ENCODE measurements at regions not wholly inside any gene's neighbourhood (a gene's known extent, or its start where the extent isn't known, plus 50 kb on each side); places are given as distances from the start of the nearest gene placed in this dataset.

DNA sequence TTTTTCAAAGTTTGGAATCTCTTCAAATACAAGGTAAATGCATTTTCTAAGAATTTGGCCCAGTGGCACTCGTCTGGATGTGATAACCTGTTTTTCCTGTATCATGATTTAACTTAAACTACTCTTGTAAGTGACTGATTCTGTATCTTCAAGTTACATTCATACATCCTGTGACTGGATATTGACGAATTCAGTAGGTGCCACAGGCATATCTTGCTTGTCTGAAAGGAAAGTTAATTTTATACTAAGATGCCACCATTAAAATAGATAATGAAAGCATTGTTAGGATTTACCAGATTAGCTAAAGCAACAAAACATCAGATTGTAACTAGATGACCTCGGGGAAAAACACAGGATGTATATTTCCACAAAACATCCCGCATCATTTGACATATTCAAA is 175.3 kb upstream of the ZNF608 start:
- ChIA-PET POLR2A (no interaction called here), CTCF (no interaction called here)
- no peak for FAIRE-seq
- H3K4me2 ChIP-seq, result no peak overlapping the region
- no peak overlapping the region for H3K27ac ChIP-seq
- no peak for ATAC-seq
- no peaks in the 10 kb centered on the region for H3K9me3 ChIP-seq
- WGBS (ENCODE audit: missing lambda C conversion rate), result 51% methylated on average over 4 of the region's 4 CpGs
- H3K4me3 ChIP-seq, result no peak overlapping the region
- no peak for TF ChIP-seq KDM1A (IDR thresholded peaks at IDR 0.05; ENCODE audit: low read depth)
- TF ChIP-seq FOSB (CRISPR knock-in tag; IDR thresholded peaks at IDR 0.05), result no peak
- no peak for TF ChIP-seq TFCP2L1 (CRISPR knock-in tag; IDR thresholded peaks at IDR 0.05)
- TF ChIP-seq FOSL2 (IDR thresholded peaks at IDR 0.05), result no peak
- TF ChIP-seq FOSL2 (CRISPR knock-in tag; IDR thresholded peaks at IDR 0.05), result no peak
- no peak for TF ChIP-seq ZSCAN20 (CRISPR knock-in tag; IDR thresholded peaks at IDR 0.05)
- TF ChIP-seq ESRRA (IDR thresholded peaks at IDR 0.05; ENCODE audit: borderline replicate concordance, low read length), result no peak
- no peak for TF ChIP-seq ZFP36 (IDR thresholded peaks at IDR 0.05; ENCODE audit: borderline replicate concordance, partially characterized antibody)
- TF ChIP-seq HOXB13 (CRISPR knock-in tag; IDR thresholded peaks at IDR 0.05; ENCODE audit: low read depth), result no peak
- TF ChIP-seq, protein P1, sequence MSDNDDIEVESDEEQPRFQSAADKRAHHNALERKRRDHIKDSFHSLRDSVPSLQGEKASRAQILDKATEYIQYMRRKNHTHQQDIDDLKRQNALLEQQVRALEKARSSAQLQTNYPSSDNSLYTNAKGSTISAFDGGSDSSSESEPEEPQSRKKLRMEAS (IDR thresholded peaks at IDR 0.05), result no peak
- TF ChIP-seq CBX2 (IDR thresholded peaks at IDR 0.05; ENCODE audit: borderline replicate concordance, low read depth), result no peak
- TF ChIP-seq HEYL (CRISPR knock-in tag; IDR thresholded peaks at IDR 0.05), result no peak
- no peak for TF ChIP-seq PHF8 (IDR thresholded peaks at IDR 0.05; ENCODE audit: borderline replicate concordance, low read depth)
- TF ChIP-seq SMC3 (IDR thresholded peaks at IDR 0.05), result no peak
- TF ChIP-seq RFX5 (IDR thresholded peaks at IDR 0.05), result no peak
- TF ChIP-seq HOXA7 (CRISPR knock-in tag; IDR thresholded peaks at IDR 0.05), result no peak
- 0 out of 3 replicates have a peak, but pooled peaks cover 3% of the 10 kb centered on the region for H3K4me1 ChIP-seq
- no peak for DNase-seq (ENCODE audit: low read depth in 1 of 2, low spot score in 1 of 2)

DNA sequence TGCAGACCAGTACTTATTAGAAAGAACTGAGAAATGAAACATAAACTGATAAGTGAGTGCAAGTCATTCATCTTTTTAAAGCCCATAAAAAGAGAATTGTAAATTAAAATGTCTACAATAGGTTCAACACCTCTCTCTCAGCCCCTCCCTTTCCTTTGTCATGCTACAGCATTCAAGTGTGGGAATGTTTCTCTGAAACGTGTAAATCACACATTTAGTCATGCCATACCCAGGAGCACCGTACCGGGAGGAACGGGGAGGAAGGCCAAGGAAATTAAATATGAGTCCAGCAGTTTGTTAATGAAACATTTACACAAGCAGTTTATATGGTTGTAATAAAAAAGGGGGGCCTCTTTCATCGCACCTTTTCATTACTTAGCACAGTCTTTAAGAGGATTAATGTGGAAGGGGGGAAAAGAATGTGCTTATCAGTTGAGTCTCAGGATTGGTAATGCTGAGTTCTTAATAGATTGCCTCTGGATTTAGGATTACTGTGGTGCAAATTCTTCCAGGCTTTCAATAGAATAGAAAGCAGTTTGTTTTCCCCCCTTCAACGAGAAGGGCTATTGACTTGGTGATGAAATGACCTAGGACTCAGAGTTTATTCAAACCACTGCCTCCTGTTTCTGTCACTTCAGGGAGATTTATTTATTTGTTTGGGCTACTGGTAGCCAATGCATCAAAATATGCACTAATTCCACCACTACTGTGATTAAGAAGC is 176.0 kb upstream of the ZNF608 start:
- TF ChIP-seq MAFK (IDR thresholded peaks at IDR 0.05; ENCODE audit: partially characterized antibody) (no peak), HDAC2 (IDR thresholded peaks at IDR 0.05) (no peak), ESRRA (IDR thresholded peaks at IDR 0.05; ENCODE audit: borderline replicate concordance, low read length) (no peak), RAD21 (conservative IDR thresholded peaks at IDR 0.05 in 1 of 2, IDR thresholded peaks at IDR 0.05 in 1 of 2) (no peak), CBX2 (IDR thresholded peaks at IDR 0.05; ENCODE audit: borderline replicate concordance, low read depth) (no peak), FOXS1 (CRISPR knock-in tag; IDR thresholded peaks at IDR 0.05) (no peak), ZSCAN20 (CRISPR knock-in tag; IDR thresholded peaks at IDR 0.05) (no peak)
- TF ChIP-seq, protein P2, sequence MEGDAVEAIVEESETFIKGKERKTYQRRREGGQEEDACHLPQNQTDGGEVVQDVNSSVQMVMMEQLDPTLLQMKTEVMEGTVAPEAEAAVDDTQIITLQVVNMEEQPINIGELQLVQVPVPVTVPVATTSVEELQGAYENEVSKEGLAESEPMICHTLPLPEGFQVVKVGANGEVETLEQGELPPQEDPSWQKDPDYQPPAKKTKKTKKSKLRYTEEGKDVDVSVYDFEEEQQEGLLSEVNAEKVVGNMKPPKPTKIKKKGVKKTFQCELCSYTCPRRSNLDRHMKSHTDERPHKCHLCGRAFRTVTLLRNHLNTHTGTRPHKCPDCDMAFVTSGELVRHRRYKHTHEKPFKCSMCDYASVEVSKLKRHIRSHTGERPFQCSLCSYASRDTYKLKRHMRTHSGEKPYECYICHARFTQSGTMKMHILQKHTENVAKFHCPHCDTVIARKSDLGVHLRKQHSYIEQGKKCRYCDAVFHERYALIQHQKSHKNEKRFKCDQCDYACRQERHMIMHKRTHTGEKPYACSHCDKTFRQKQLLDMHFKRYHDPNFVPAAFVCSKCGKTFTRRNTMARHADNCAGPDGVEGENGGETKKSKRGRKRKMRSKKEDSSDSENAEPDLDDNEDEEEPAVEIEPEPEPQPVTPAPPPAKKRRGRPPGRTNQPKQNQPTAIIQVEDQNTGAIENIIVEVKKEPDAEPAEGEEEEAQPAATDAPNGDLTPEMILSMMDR (IDR thresholded peaks at IDR 0.05), result no peak
- FAIRE-seq (no peak), DNase-seq (ENCODE audit: low read depth in 1 of 2, low spot score in 1 of 2) (no peak), ATAC-seq (no peak)
- Histone ChIP-seq H3K27ac (no peak overlapping the region), H3K4me1 (0 out of 3 replicates have a peak, but pooled peaks cover 3% of the 10 kb centered on the region), H3K9me3 (no peaks in the 10 kb centered on the region), H3K4me2 (no peak overlapping the region), H3K4me3 (no peak overlapping the region)
- CTCF ChIA-PET, result no interaction called here
- WGBS (ENCODE audit: missing lambda C conversion rate), result 74% methylated on average over 6 of the region's 6 CpGs
- POLR2A ChIA-PET, result no interaction called here

DNA sequence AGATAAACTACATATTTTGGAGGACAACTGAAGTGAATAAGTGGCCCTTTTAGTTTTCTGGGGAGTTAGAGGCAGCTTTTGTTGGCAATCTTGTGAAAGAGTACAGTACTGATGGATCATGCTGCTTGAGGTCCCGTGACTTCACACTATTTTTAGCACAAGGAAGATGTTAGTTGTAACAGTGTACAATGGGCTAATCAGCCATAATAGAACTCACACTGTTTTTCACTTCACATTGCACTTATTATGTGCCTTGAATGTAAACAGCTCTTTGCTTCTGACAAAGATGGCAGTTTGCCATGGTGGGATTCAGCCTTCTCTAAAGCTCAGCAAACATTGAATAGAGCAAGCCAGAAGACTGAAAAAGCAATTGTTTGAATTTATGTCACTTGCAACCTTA is 176.7 kb upstream of the ZNF608 start:
- Histone ChIP-seq H3K9me3 (no peaks in the 10 kb centered on the region), H3K4me1 (0 out of 3 replicates have a peak, but pooled peaks cover 3% of the 10 kb centered on the region), H3K4me2 (no peak overlapping the region), H3K27ac (no peak overlapping the region), H3K4me3 (no peak overlapping the region)
- FAIRE-seq (no peak), DNase-seq (ENCODE audit: low read depth in 1 of 2, low spot score in 1 of 2) (no peak), ATAC-seq (no peak)
- 60% methylated on average over 1 of the region's 1 CpG for WGBS (ENCODE audit: missing lambda C conversion rate)
- ChIA-PET CTCF (no interaction called here), POLR2A (no interaction called here)
- no peak for TF ChIP-seq POLR2A (IDR thresholded peaks at IDR 0.05; ENCODE audit: low read length)
- TF ChIP-seq NR3C1 (IDR thresholded peaks at IDR 0.05), result no peak
- no peak for TF ChIP-seq FOSB (CRISPR knock-in tag; IDR thresholded peaks at IDR 0.05)
- TF ChIP-seq, protein P3, sequence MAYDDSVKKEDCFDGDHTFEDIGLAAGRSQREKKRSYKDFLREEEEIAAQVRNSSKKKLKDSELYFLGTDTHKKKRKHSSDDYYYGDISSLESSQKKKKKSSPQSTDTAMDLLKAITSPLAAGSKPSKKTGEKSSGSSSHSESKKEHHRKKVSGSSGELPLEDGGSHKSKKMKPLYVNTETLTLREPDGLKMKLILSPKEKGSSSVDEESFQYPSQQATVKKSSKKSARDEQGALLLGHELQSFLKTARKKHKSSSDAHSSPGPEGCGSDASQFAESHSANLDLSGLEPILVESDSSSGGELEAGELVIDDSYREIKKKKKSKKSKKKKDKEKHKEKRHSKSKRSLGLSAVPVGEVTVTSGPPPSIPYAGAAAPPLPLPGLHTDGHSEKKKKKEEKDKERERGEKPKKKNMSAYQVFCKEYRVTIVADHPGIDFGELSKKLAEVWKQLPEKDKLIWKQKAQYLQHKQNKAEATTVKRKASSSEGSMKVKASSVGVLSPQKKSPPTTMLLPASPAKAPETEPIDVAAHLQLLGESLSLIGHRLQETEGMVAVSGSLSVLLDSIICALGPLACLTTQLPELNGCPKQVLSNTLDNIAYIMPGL (CRISPR knock-in tag; IDR thresholded peaks at IDR 0.05; ENCODE audit: borderline replicate concordance), result no peak
- TF ChIP-seq ESRRA (IDR thresholded peaks at IDR 0.05; ENCODE audit: borderline replicate concordance, low read length), result no peak
- TF ChIP-seq POLR2AphosphoS2 (conservative IDR thresholded peaks at IDR 0.05; ENCODE audit: low read length), result no peak
- no peak for TF ChIP-seq FOXS1 (CRISPR knock-in tag; IDR thresholded peaks at IDR 0.05)
